MM.1S (cell line): ENCODE measurements at regions not wholly inside any gene's neighbourhood (a gene's known extent, or its start where the extent isn't known, plus 50 kb on each side); places are given as distances from the start of the nearest gene placed in this dataset.

Experiments
- DNase-seq: peaks from one replicate; pipeline ENCODE4 v3.0.0-alpha.2; 2015
- H2AFZ ChIP-seq: fragments of 300-600 bp; sonication (generic); 2 replicates; pipeline ENCODE4 v1.6.0; 2016; ENCODE audit warnings: antibody characterized with exemption, low read length
- H3F3A ChIP-seq: fragments of 300-600 bp; sonication (generic); 2 replicates; pipeline ENCODE4 v1.6.1; 2016; ENCODE audit warnings: mild to moderate bottlenecking, antibody characterized with exemption, low read length, moderate library complexity, mixed read lengths; ENCODE audit not compliant: insufficient read depth
- H3K27ac ChIP-seq: fragments of 300-600 bp; sonication (generic); 2 replicates; pipeline ENCODE4 v1.5.1; 2016; ENCODE audit warnings: mild to moderate bottlenecking, low read length
- H3K27me3 ChIP-seq: fragments of 300-600 bp; sonication (generic); replicated peaks from 2 replicates; pipeline ENCODE4 v1.6.0; 2016; ENCODE audit warnings: low read length; ENCODE audit not compliant: insufficient read depth
- H3K36me3 ChIP-seq: fragments of 300-600 bp; sonication (generic); replicated peaks from 2 replicates; pipeline ENCODE4 v1.6.1; 2016; ENCODE audit warnings: mild to moderate bottlenecking, low read length, mixed read lengths; ENCODE audit not compliant: insufficient read depth
- H3K4me1 ChIP-seq: fragments of 300-600 bp; sonication (generic); 2 replicates; pipeline ENCODE4 v1.6.1; 2016; ENCODE audit warnings: low read length, mixed read lengths
- H3K4me2 ChIP-seq: fragments of 300-600 bp; sonication (generic); 2 replicates; pipeline ENCODE4 v1.6.0; 2016; ENCODE audit warnings: low read depth, low read length
- H3K4me3 ChIP-seq: fragments of 300-600 bp; sonication (generic); 2 replicates; pipeline ENCODE4 v1.5.1; 2016; ENCODE audit warnings: low read length, mixed read lengths
- H3K79me2 ChIP-seq: fragments of 300-600 bp; sonication (generic); 2 replicates; pipeline ENCODE4 v1.6.1; 2016; ENCODE audit warnings: mixed run types, low read length, mixed read lengths
- H3K9ac ChIP-seq: fragments of 300-600 bp; sonication (generic); 2 replicates; pipeline ENCODE4 v1.6.1; 2016; ENCODE audit warnings: low read length, mixed read lengths
- H3K9me2 ChIP-seq: fragments of 300-600 bp; sonication (generic); replicated peaks from 2 replicates; pipeline ENCODE4 v1.6.1; 2016; ENCODE audit warnings: mild to moderate bottlenecking, low read length, mixed read lengths; ENCODE audit not compliant: insufficient read depth
- H3K9me3 ChIP-seq: fragments of 300-600 bp; sonication (generic); replicated peaks from 2 replicates; pipeline ENCODE4 v1.6.1; 2016; ENCODE audit warnings: mild to moderate bottlenecking, low read length, mixed read lengths; ENCODE audit not compliant: insufficient read depth
- H4K20me1 ChIP-seq: fragments of 300-600 bp; sonication (generic); 2 replicates; pipeline ENCODE4 v1.6.1; 2016; ENCODE audit warnings: mild to moderate bottlenecking, low read length, moderate library complexity, mixed read lengths; ENCODE audit not compliant: insufficient read depth
- CTCF ChIP-seq: fragments of 300-600 bp; sonication (generic); IDR thresholded peaks from 2 replicates; pipeline ENCODE4 v1.5.1; 2016; ENCODE audit warnings: antibody characterized with exemption, low read length, mixed read lengths
- EZH2 ChIP-seq: fragments of 300-600 bp; sonication (generic); optimal IDR thresholded peaks from 2 replicates; pipeline ENCODE3; 2017; ENCODE audit warnings: low read depth, mild to moderate bottlenecking, antibody characterized with exemption, low read length, mixed read lengths
- EZH2phosphoT487 ChIP-seq: fragments of 300-600 bp; sonication (generic); IDR thresholded peaks from 2 replicates; pipeline ENCODE4 v1.6.1; 2018; ENCODE audit warnings: antibody characterized with exemption, low read length

DNA sequence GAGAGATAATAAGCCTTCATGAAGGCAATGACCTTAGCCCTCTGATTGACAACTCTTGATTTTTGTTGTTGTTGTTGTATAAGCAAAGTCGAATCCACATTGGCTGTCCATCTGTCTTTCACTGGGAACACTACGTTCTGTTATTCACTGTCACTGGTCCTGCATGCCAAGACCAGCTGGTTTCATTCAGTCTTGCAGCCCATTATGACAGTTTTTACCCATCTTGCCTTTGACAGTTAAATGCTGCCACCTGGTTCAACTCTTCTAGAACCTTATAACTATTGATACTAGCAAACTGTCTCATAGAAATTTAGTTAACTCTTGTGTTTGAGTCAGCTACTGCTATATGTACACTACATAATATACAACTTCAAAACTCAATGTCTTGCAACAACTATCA is 382.3 kb upstream of the CDH10 start:
- Histone ChIP-seq H3K79me2 (no peaks in the 10 kb centered on the region), H3K9me2 (no peaks in the 10 kb centered on the region), H3K4me3 (no peak overlapping the region), H3K9ac (no peak overlapping the region), H4K20me1 (no peaks in the 10 kb centered on the region), H3K27ac (no peak overlapping the region), H2AFZ (no peak overlapping the region), H3K27me3 (no peaks in the 10 kb centered on the region), H3K4me2 (no peak overlapping the region), H3K9me3 (no peaks in the 10 kb centered on the region), H3K36me3 (no peaks in the 10 kb centered on the region), H3F3A (no peaks in the 10 kb centered on the region), H3K4me1 (no peaks in the 10 kb centered on the region)
- TF ChIP-seq EZH2 (no peak), EZH2phosphoT487 (no peak), CTCF (no peak)
- DNase-seq = no peak

GRCh38 chr5:25025831-25026230 is 381.1 kb upstream of the CDH10 start:
- Histone ChIP-seq H3F3A (no peaks in the 10 kb centered on the region), H3K4me1 (no peaks in the 10 kb centered on the region), H3K79me2 (no peaks in the 10 kb centered on the region), H3K9me3 (no peaks in the 10 kb centered on the region), H3K27ac (no peak overlapping the region), H4K20me1 (no peaks in the 10 kb centered on the region), H3K9ac (no peak overlapping the region), H3K4me2 (no peak overlapping the region), H3K36me3 (no peaks in the 10 kb centered on the region), H3K27me3 (no peaks in the 10 kb centered on the region), H3K9me2 (no peaks in the 10 kb centered on the region), H2AFZ (no peak overlapping the region), H3K4me3 (no peak overlapping the region)
- DNase-seq = no peak
- TF ChIP-seq EZH2 (no peak), CTCF (no peak), EZH2phosphoT487 (no peak)

GRCh38 chr5:25020454-25020853 is 375.7 kb upstream of the CDH10 start:
- TF ChIP-seq CTCF (no peak), EZH2phosphoT487 (no peak), EZH2 (no peak)
- H3K9me3 ChIP-seq = no peaks in the 10 kb centered on the region
- H3K9me2 ChIP-seq = no peaks in the 10 kb centered on the region
- H3K9ac ChIP-seq = no peak overlapping the region
- no peaks in the 10 kb centered on the region for H3K79me2 ChIP-seq
- no peak overlapping the region for H3K4me3 ChIP-seq
- H3K27ac ChIP-seq = no peak overlapping the region
- no peak overlapping the region for H3K4me2 ChIP-seq
- H3K27me3 ChIP-seq = no peaks in the 10 kb centered on the region
- no peaks in the 10 kb centered on the region for H3K4me1 ChIP-seq
- no peaks in the 10 kb centered on the region for H4K20me1 ChIP-seq
- H3F3A ChIP-seq = no peaks in the 10 kb centered on the region
- DNase-seq = no peak
- no peak overlapping the region for H2AFZ ChIP-seq
- H3K36me3 ChIP-seq = no peaks in the 10 kb centered on the region

- Histone ChIP-seq H3K79me2 (no peaks in the 10 kb centered on the region), H3K9ac (no peak overlapping the region), H3K9me3 (no peaks in the 10 kb centered on the region), H3K4me3 (no peak overlapping the region), H3K4me1 (no peaks in the 10 kb centered on the region), H3K27me3 (no peaks in the 10 kb centered on the region), H2AFZ (no peak overlapping the region), H3F3A (no peaks in the 10 kb centered on the region), H3K4me2 (no peak overlapping the region), H3K27ac (no peak overlapping the region), H4K20me1 (no peaks in the 10 kb centered on the region), H3K9me2 (no peaks in the 10 kb centered on the region), H3K36me3 (no peaks in the 10 kb centered on the region)
- no peak for DNase-seq
- TF ChIP-seq EZH2phosphoT487 (no peak), EZH2 (no peak), CTCF (no peak)
Measured at GRCh38 chr5:25009063-25009462, 364.3 kb upstream of the CDH10 start.
